ENCODE measurements at regions not wholly inside any gene's neighbourhood (a gene's known extent, or its start where the extent isn't known, plus 50 kb on each side); places are given as distances from the start of the nearest gene placed in this dataset.
"Not testable (repeated sequence)": the region's sequence is repeated elsewhere in the genome, so short reads cannot be mapped to it uniquely, and the experiment has no call there.

- intact Hi-C loops (cut with micrococcal nuclease): no loop called here
- Mint-ChIP-seq H3K9me3 (no peaks in the 10 kb centered on the region), H3K27me3 (no peaks in the 10 kb centered on the region), H3K36me3 (ENCODE audit: low read depth) (no peaks in the 10 kb centered on the region), H3K4me3 (no peak overlapping the region), H3K27ac (no peak overlapping the region), H3K4me1 (no peaks in the 10 kb centered on the region)
- no peak for DNase-seq
These were observed 211.4 kb downstream of the DEPDC1B start for GRCh38 chr5:60488466-60489130.

GRCh38 chr5:60487885-60488442, 212.0 kb downstream of the DEPDC1B start:
- intact Hi-C loops (cut with micrococcal nuclease): no loop called here
- Mint-ChIP-seq H3K27ac (no peak overlapping the region), H3K27me3 (no peaks in the 10 kb centered on the region), H3K9me3 (no peaks in the 10 kb centered on the region), H3K36me3 (ENCODE audit: low read depth) (no peaks in the 10 kb centered on the region), H3K4me3 (no peak overlapping the region), H3K4me1 (no peaks in the 10 kb centered on the region)
- DNase-seq: no peak

- Mint-ChIP-seq H3K27ac (no peak overlapping the region), H3K9me3 (no peaks in the 10 kb centered on the region), H3K4me1 (no peaks in the 10 kb centered on the region), H3K36me3 (ENCODE audit: low read depth) (no peaks in the 10 kb centered on the region), H3K4me3 (no peak overlapping the region), H3K27me3 (no peaks in the 10 kb centered on the region)
- no peak for DNase-seq
- intact Hi-C loops (cut with micrococcal nuclease): no loop called here
These were observed 212.5 kb downstream of the DEPDC1B start for GRCh38 chr5:60487476-60487875.

- H3K27me3 Mint-ChIP-seq: no peaks in the 10 kb centered on the region
- no peak overlapping the region for H3K27ac Mint-ChIP-seq
- H3K4me3 Mint-ChIP-seq: no peak overlapping the region
- intact Hi-C loops (cut with micrococcal nuclease): no loop called here
- no peaks in the 10 kb centered on the region for H3K4me1 Mint-ChIP-seq
- H3K36me3 Mint-ChIP-seq (ENCODE audit: low read depth): no peaks in the 10 kb centered on the region
- no peak for DNase-seq
- no peaks in the 10 kb centered on the region for H3K9me3 Mint-ChIP-seq
These were observed 214.6 kb downstream of the DEPDC1B start for GRCh38 chr5:60485361-60485760.

- H3K9me3 Mint-ChIP-seq: no peaks in the 10 kb centered on the region
These were observed 216.9 kb downstream of the DEPDC1B start for GRCh38 chr5:60483050-60483449.

GRCh38 chr5:60482301-60482700, 217.7 kb downstream of the DEPDC1B start:
- H3K4me3 Mint-ChIP-seq: no peak overlapping the region
- H3K9me3 Mint-ChIP-seq: no peaks in the 10 kb centered on the region
- no peak for DNase-seq
- no peaks in the 10 kb centered on the region for H3K36me3 Mint-ChIP-seq (ENCODE audit: low read depth)
- H3K27ac Mint-ChIP-seq: no peak overlapping the region
- H3K4me1 Mint-ChIP-seq: no peaks in the 10 kb centered on the region
- H3K27me3 Mint-ChIP-seq: no peaks in the 10 kb centered on the region
- intact Hi-C loops (cut with micrococcal nuclease): no loop called here

More at GRCh38 chr5:60483050-60483449, 216.9 kb downstream of the DEPDC1B start:
- no peak overlapping the region for H3K27ac Mint-ChIP-seq
- DNase-seq: no peak
- H3K27me3 Mint-ChIP-seq: no peaks in the 10 kb centered on the region
- no peaks in the 10 kb centered on the region for H3K4me1 Mint-ChIP-seq
- no peak overlapping the region for H3K4me3 Mint-ChIP-seq
- no peaks in the 10 kb centered on the region for H3K36me3 Mint-ChIP-seq (ENCODE audit: low read depth)
- intact Hi-C loops (cut with micrococcal nuclease): no loop called here

GRCh38 chr5:60479542-60479941, 220.4 kb downstream of the DEPDC1B start:
- H3K36me3 Mint-ChIP-seq (ENCODE audit: low read depth): no peaks in the 10 kb centered on the region
- DNase-seq: no peak
- H3K27me3 Mint-ChIP-seq: no peaks in the 10 kb centered on the region
- H3K27ac Mint-ChIP-seq: no peak overlapping the region
- no peaks in the 10 kb centered on the region for H3K9me3 Mint-ChIP-seq
- no peak overlapping the region for H3K4me3 Mint-ChIP-seq
- H3K4me1 Mint-ChIP-seq: no peaks in the 10 kb centered on the region
- intact Hi-C loops (cut with micrococcal nuclease): no loop called here

- DNase-seq: no peak
- no peak overlapping the region for H3K27ac Mint-ChIP-seq
- H3K36me3 Mint-ChIP-seq (ENCODE audit: low read depth): no peaks in the 10 kb centered on the region
- no peaks in the 10 kb centered on the region for H3K9me3 Mint-ChIP-seq
- H3K4me3 Mint-ChIP-seq: no peak overlapping the region
- no peaks in the 10 kb centered on the region for H3K27me3 Mint-ChIP-seq
- H3K4me1 Mint-ChIP-seq: no peaks in the 10 kb centered on the region
- intact Hi-C loops (cut with micrococcal nuclease): no loop called here
These were observed 222.1 kb downstream of the DEPDC1B start for GRCh38 chr5:60477849-60478248.

GRCh38 chr5:60473654-60474053, 226.3 kb downstream of the DEPDC1B start:
- DNase-seq: no peak
- intact Hi-C loops (cut with micrococcal nuclease): no loop called here
- Mint-ChIP-seq H3K4me3 (no peak overlapping the region), H3K4me1 (no peaks in the 10 kb centered on the region), H3K27me3 (no peaks in the 10 kb centered on the region), H3K27ac (no peak overlapping the region), H3K36me3 (ENCODE audit: low read depth) (no peaks in the 10 kb centered on the region), H3K9me3 (no peaks in the 10 kb centered on the region)

- H3K27me3 Mint-ChIP-seq; intact Hi-C loops (cut with micrococcal nuclease): not testable (repeated sequence)
These were observed 226.9 kb downstream of the DEPDC1B start for GRCh38 chr5:60473027-60473426.

GRCh38 chr5:60470881-60471280, 229.1 kb downstream of the DEPDC1B start:
- intact Hi-C loops (cut with micrococcal nuclease): no loop called here
- Mint-ChIP-seq H3K36me3 (ENCODE audit: low read depth) (no peaks in the 10 kb centered on the region), H3K4me3 (no peak overlapping the region), H3K27ac (no peak overlapping the region), H3K27me3 (no peaks in the 10 kb centered on the region), H3K4me1 (no peaks in the 10 kb centered on the region), H3K9me3 (no peaks in the 10 kb centered on the region)
- DNase-seq: no peak

More at GRCh38 chr5:60473027-60473426, 226.9 kb downstream of the DEPDC1B start:
- not testable (repeated sequence) for H3K27ac Mint-ChIP-seq; H3K36me3 Mint-ChIP-seq (ENCODE audit: low read depth); DNase-seq; H3K4me3 Mint-ChIP-seq; H3K4me1 Mint-ChIP-seq; H3K9me3 Mint-ChIP-seq

- no peak overlapping the region for H3K27ac Mint-ChIP-seq
- no peaks in the 10 kb centered on the region for H3K9me3 Mint-ChIP-seq
- H3K4me3 Mint-ChIP-seq: no peak overlapping the region
These were observed 230.7 kb downstream of the DEPDC1B start for GRCh38 chr5:60469286-60469685.

GRCh38 chr5:60463179-60463868, 236.6 kb downstream of the DEPDC1B start:
- Mint-ChIP-seq H3K27me3 (no peaks in the 10 kb centered on the region), H3K4me1 (no peaks in the 10 kb centered on the region), H3K9me3 (no peaks in the 10 kb centered on the region), H3K27ac (no peak overlapping the region), H3K36me3 (ENCODE audit: low read depth) (no peaks in the 10 kb centered on the region), H3K4me3 (no peak overlapping the region)
- DNase-seq: no peak
- intact Hi-C loops (cut with micrococcal nuclease): no loop called here

More at GRCh38 chr5:60469286-60469685, 230.7 kb downstream of the DEPDC1B start:
- no peak for DNase-seq
- Mint-ChIP-seq H3K36me3 (ENCODE audit: low read depth) (no peaks in the 10 kb centered on the region), H3K4me1 (no peaks in the 10 kb centered on the region), H3K27me3 (no peaks in the 10 kb centered on the region)
- intact Hi-C loops (cut with micrococcal nuclease): no loop called here

GRCh38 chr5:60458666-60459065, 241.3 kb downstream of the DEPDC1B start:
- intact Hi-C loops (cut with micrococcal nuclease): no loop called here
- no peaks in the 10 kb centered on the region for H3K4me1 Mint-ChIP-seq
- H3K9me3 Mint-ChIP-seq: no peaks in the 10 kb centered on the region
- no peak for DNase-seq
- no peak overlapping the region for H3K27ac Mint-ChIP-seq
- no peaks in the 10 kb centered on the region for H3K27me3 Mint-ChIP-seq
- H3K4me3 Mint-ChIP-seq: no peak overlapping the region
- H3K36me3 Mint-ChIP-seq (ENCODE audit: low read depth): no peaks in the 10 kb centered on the region

Data from activated CD4-positive, alpha-beta T cell treated with anti-CD3 and anti-CD28 coated beads, Interleukin-2, amount 10 ng/mL, durations not matched to agents 24 days and 14 days (primary cell).